Endothelial cell of umbilical vein (primary cell): ENCODE measurements at regions not wholly inside any gene's neighbourhood (a gene's known extent, or its start where the extent isn't known, plus 50 kb on each side); places are given as distances from the start of the nearest gene placed in this dataset.

Source experiments
- BruUV-seq: library from RNA; stranded (reverse); fragments of 400-500 nt; replicated peaks from 2 replicates; lab custom pipeline; 2021; lab: Mats Ljungman, UMichigan
- CTCF ChIA-PET: fragments of 300-600, 350-600 bp; sonication (Branson Sonifier 250); formaldehyde crosslinking; loops from one replicate; lab custom pipeline; 2021; ENCODE audit warnings: antibody characterized with exemption, inconsistent platforms; lab: Charles Lee
- POLR2A ChIA-PET: fragments of 300-600, 350-600 bp; sonication (Branson Sonifier 250); formaldehyde crosslinking; loops from one replicate; lab custom pipeline; 2021; ENCODE audit warnings: antibody characterized with exemption, inconsistent platforms; lab: Charles Lee
- DNase-seq: peaks from one replicate; pipeline ENCODE4 v3.0.0-alpha.2; 2011; ENCODE audit warnings: low read depth, low spot score
- FAIRE-seq: peaks from 2 replicates; lab custom pipeline; 2011; peaks lifted over from hg19 to GRCh38; lab: Jason Lieb, UNC
- H2AFZ ChIP-seq: 2 replicates; pipeline ENCODE4 v1.6.0; 2012; ENCODE audit warnings: low read depth, low read length, control low read depth, inconsistent platforms
- H3K27ac ChIP-seq: 2 replicates; pipeline ENCODE4 v1.5.1; 2011; ENCODE audit warnings: low read depth, mild to moderate bottlenecking, control low read depth, low read length, moderate library complexity; ENCODE audit not compliant: insufficient read depth
- H3K27me3 ChIP-seq, 2 experiments: 2 replicates each; pipeline versions ENCODE4 v1.6.0 to v1.6.1; 2011; ENCODE audit warnings: low read length in 2 of 2, mixed read lengths in 1 of 2; ENCODE audit not compliant: control insufficient read depth in 2 of 2, insufficient read depth in 2 of 2
- H3K36me3 ChIP-seq, 2 experiments: 2 replicates in 1 of 2; 3 replicates in 1 of 2; pipeline ENCODE4 v1.5.1; 2011; ENCODE audit warnings: low read length in 2 of 2, mild to moderate bottlenecking in 1 of 2, moderate library complexity in 1 of 2; ENCODE audit not compliant: control insufficient read depth in 2 of 2, insufficient read depth in 2 of 2; ENCODE audit errors: extremely low read depth in 1 of 2
- H3K4me1 ChIP-seq: 3 replicates; pipeline ENCODE4 v1.5.1; 2011; ENCODE audit warnings: mild to moderate bottlenecking, low read length; ENCODE audit not compliant: control insufficient read depth, insufficient read depth; ENCODE audit errors: extremely low read depth
- H3K4me2 ChIP-seq: 2 replicates; pipeline ENCODE4 v1.6.1; 2011; ENCODE audit warnings: low read length, control low read depth, mixed read lengths; ENCODE audit not compliant: insufficient read depth
- H3K4me3 ChIP-seq, 3 experiments: fragments of 200-600 bp in 1 of 3; sonication (generic), shearing (Covaris generic) in 1 of 3; replicated peaks in 1 of 3; 2 replicates each; pipeline ENCODE4 v1.5.1; 2011 to 2016; ENCODE audit warnings: control low read depth in 3 of 3, low read length in 3 of 3, mild to moderate bottlenecking in 2 of 3, inconsistent platforms in 1 of 3, low read depth in 1 of 3, moderate library complexity in 1 of 3; ENCODE audit not compliant: insufficient read depth in 1 of 3
- H3K79me2 ChIP-seq: 2 replicates; pipeline ENCODE4 v1.6.0; 2012; ENCODE audit warnings: low read length, inconsistent platforms; ENCODE audit not compliant: control insufficient read depth, insufficient read depth
- H3K9ac ChIP-seq: replicated peaks from 2 replicates; pipeline ENCODE3; 2011; ENCODE audit warnings: low read length, control low read depth; ENCODE audit not compliant: insufficient read depth; ENCODE audit errors: extremely low read depth
- H3K9me1 ChIP-seq: replicated peaks from 3 replicates; pipeline ENCODE4 v1.6.0; 2011; ENCODE audit warnings: mild to moderate bottlenecking, low read length; ENCODE audit not compliant: control insufficient read depth, insufficient read depth; ENCODE audit errors: extremely low read depth
- H3K9me3 ChIP-seq: replicated peaks from 2 replicates; pipeline ENCODE4 v1.5.1; 2012; ENCODE audit warnings: low read length, inconsistent platforms; ENCODE audit not compliant: control insufficient read depth, insufficient read depth
- H4K20me1 ChIP-seq: replicated peaks from 2 replicates; pipeline ENCODE3; 2011; ENCODE audit warnings: mild to moderate bottlenecking, low read length; ENCODE audit not compliant: control insufficient read depth, insufficient read depth; ENCODE audit errors: extremely low read depth
- EZH2 ChIP-seq: IDR thresholded peaks from 2 replicates; pipeline ENCODE4 v1.6.1; 2012; ENCODE audit warnings: borderline replicate concordance, low read depth, mild to moderate bottlenecking, moderate library complexity, low read length, inconsistent platforms; ENCODE audit not compliant: severe bottlenecking
- FOS ChIP-seq: IDR thresholded peaks from 2 replicates; pipeline ENCODE4 v1.6.1; 2011; ENCODE audit warnings: mild to moderate bottlenecking, low read length, moderate library complexity, borderline replicate concordance; ENCODE audit not compliant: insufficient read depth
- GATA2 ChIP-seq: IDR thresholded peaks from 2 replicates; pipeline ENCODE4 v1.7.0; 2011; ENCODE audit warnings: low read depth, mild to moderate bottlenecking, moderate library complexity, mixed read lengths, low read length; ENCODE audit not compliant: insufficient read length, insufficient read depth
- JUN ChIP-seq: IDR thresholded peaks from 2 replicates; pipeline ENCODE4 v1.6.1; 2011; ENCODE audit warnings: borderline replicate concordance, low read depth; ENCODE audit not compliant: insufficient read length, insufficient read depth
- MYC ChIP-seq: IDR thresholded peaks from one replicate; pipeline ENCODE4 v1.6.1; 2011; ENCODE audit warnings: mild to moderate bottlenecking, low read depth, low read length
- POLR2A ChIP-seq: IDR thresholded peaks from 2 replicates; pipeline ENCODE4 v1.6.1; 2012; ENCODE audit warnings: low read depth, mild to moderate bottlenecking, control low read depth, low read length
- POLR2AphosphoS5 ChIP-seq: IDR thresholded peaks from 2 replicates; pipeline ENCODE4 v1.6.1; 2012; ENCODE audit warnings: low read depth, mild to moderate bottlenecking, control low read depth, low read length, moderate library complexity; ENCODE audit not compliant: insufficient read depth
- dilution Hi-C: fragments of 300-500 bp; cut with MboI; formaldehyde crosslinking; loops from one replicate; pipeline ENCODE4 v1.15.0; 2019; ENCODE audit warnings: low sequenced_read_pairs; ENCODE audit not compliant: extremely low pct_ligation_motif_present
- intact Hi-C: fragments of 100-400 bp; cut with micrococcal nuclease; formaldehyde crosslinking; loops from one replicate; pipeline ENCODE4 v1.10.0; 2022
- TF ChIP-seq, protein P1 (sequence below), 2 donors: IDR thresholded peaks; 1 replicate in 1 of 2; 2 replicates in 1 of 2; pipeline ENCODE4 v1.5.1; 2011; ENCODE audit warnings: low read length in 2 of 2, mild to moderate bottlenecking in 2 of 2, moderate library complexity in 2 of 2, control low read depth in 1 of 2, inconsistent platforms in 1 of 2, low read depth in 1 of 2; ENCODE audit not compliant: insufficient read depth in 1 of 2; ENCODE audit errors: extremely low read depth in 1 of 2
- TF ChIP-seq, protein P2 (sequence below): IDR thresholded peaks from 2 replicates; pipeline ENCODE4 v1.6.1; 2011; ENCODE audit not compliant: insufficient read depth, insufficient read length

DNA sequence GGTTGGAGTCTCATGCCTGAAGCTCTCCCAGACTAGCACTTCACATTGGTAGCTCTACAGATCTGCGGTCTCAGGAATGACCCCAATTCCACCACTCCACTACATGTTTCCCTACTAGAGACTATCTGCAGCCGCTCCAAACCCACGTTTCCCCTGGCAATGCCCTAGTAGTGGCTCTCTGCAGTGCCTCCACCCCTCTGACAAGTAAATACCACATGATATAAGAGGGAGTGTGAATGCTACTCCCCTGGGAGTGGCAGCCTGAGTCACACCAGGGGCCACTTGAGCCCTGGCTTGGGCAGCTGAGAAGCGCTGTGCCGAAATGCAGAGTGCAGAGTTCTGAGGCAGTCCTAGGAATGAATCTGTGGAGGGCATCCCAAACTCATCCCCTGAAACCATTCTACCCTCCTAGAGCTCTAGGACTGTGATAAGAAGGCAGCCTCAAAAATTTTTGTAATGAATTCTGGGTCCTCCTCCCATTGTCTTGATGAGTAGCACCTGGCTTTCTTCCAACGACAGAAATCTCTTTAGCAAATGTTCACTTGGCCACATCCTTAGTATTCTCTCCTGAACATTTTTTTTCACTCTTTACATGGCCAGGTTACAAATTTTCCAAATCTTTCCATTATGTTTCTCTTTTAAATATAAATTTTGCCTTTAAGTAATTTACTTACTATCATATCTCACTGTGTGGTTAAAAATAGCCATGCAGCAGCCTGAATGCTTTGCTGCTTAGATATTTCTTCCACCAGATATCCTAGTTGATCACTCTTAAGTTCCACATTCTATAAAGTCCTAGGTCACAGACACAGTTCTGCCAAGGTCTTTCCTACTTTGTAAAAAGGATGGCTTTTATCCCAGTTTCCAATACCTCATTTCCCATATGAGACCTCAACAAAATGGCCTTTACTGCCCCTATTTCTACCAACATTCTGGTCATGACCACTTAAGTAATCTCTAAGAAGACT is 160.2 kb upstream of the CPEB2 start:
- Histone ChIP-seq H3K9me3 (no peaks in the 10 kb centered on the region), H3K9me1 (no peaks in the 10 kb centered on the region), H3K4me3 (no peak overlapping the region), H2AFZ (no peak overlapping the region), H3K27ac (no peak overlapping the region), H3K4me2 (no peak overlapping the region), H3K36me3 (no peaks in the 10 kb centered on the region), H3K27me3 (no peaks in the 10 kb centered on the region), H4K20me1 (no peaks in the 10 kb centered on the region), H3K79me2 (no peaks in the 10 kb centered on the region), H3K9ac (no peak overlapping the region), H3K4me1 (no peaks in the 10 kb centered on the region)
- no peak for TF ChIP-seq GATA2
- no peak for TF ChIP-seq FOS
- no peak for TF ChIP-seq MYC
- BruUV-seq = no TSS peak
- ChIA-PET CTCF (no interaction called here), POLR2A (no interaction called here)
- dilution Hi-C loops (no loop called here), intact Hi-C loops (no loop called here)
- FAIRE-seq (no peak), DNase-seq (no peak)

DNA sequence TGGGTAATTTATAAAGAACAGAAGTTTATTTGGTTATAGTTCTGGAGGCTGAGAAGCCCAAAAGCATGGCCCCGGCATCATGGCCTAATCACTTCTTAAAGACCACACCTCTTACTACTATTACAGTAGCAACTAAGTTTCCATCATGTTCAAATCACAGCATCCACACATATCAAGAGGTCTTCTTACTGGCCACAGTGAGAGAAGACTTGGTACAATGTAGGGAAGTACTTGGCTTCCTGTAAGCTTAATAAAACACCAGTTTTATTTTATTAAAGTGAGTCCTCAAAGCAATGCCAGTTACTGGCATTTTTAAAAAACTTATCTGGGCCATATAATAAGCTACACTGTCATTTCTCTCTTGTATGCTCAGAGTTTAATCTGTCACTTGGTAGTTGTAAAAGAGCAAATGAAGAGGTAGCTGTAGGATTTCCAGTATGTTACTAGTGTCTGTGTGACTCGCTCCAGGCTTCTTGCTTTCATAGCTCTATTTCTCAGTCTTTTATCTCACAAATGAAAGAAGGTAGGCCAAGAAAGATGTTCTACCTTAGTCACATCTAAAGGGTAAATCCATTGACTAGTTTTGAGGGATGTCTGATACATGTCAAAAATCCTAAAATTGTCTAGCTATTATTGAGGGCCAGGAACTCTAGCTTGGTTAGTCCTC is 159.2 kb upstream of the CPEB2 start:
- dilution Hi-C loops = no loop called here
- DNase-seq (no peak), FAIRE-seq (no peak)
- Histone ChIP-seq H2AFZ (no peak overlapping the region), H3K27me3 (no peaks in the 10 kb centered on the region), H3K4me3 (no peak overlapping the region), H4K20me1 (no peaks in the 10 kb centered on the region), H3K9me1 (no peaks in the 10 kb centered on the region), H3K4me1 (no peaks in the 10 kb centered on the region), H3K27ac (no peak overlapping the region), H3K36me3 (no peaks in the 10 kb centered on the region), H3K9me3 (no peaks in the 10 kb centered on the region), H3K4me2 (no peak overlapping the region), H3K9ac (no peak overlapping the region), H3K79me2 (no peaks in the 10 kb centered on the region)
- BruUV-seq = no TSS peak
- intact Hi-C loops = no loop called here
- TF ChIP-seq, protein P1, sequence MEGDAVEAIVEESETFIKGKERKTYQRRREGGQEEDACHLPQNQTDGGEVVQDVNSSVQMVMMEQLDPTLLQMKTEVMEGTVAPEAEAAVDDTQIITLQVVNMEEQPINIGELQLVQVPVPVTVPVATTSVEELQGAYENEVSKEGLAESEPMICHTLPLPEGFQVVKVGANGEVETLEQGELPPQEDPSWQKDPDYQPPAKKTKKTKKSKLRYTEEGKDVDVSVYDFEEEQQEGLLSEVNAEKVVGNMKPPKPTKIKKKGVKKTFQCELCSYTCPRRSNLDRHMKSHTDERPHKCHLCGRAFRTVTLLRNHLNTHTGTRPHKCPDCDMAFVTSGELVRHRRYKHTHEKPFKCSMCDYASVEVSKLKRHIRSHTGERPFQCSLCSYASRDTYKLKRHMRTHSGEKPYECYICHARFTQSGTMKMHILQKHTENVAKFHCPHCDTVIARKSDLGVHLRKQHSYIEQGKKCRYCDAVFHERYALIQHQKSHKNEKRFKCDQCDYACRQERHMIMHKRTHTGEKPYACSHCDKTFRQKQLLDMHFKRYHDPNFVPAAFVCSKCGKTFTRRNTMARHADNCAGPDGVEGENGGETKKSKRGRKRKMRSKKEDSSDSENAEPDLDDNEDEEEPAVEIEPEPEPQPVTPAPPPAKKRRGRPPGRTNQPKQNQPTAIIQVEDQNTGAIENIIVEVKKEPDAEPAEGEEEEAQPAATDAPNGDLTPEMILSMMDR (IDR thresholded peaks at IDR 0.05; ENCODE audit: extremely low read depth in 1 of 2, insufficient read depth in 1 of 2, low read depth in 1 of 2, low read length in 2 of 2) = no peak
- TF ChIP-seq FOS (no peak), EZH2 (no peak), JUN (no peak), POLR2AphosphoS5 (no peak), MYC (no peak), POLR2A (no peak), GATA2 (no peak)
- TF ChIP-seq, protein P2, sequence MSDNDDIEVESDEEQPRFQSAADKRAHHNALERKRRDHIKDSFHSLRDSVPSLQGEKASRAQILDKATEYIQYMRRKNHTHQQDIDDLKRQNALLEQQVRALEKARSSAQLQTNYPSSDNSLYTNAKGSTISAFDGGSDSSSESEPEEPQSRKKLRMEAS = no peak
- CTCF ChIA-PET = no interaction called here
- POLR2A ChIA-PET = no interaction called here
